PC-9 (cell line): ENCODE measurements at regions not wholly inside any gene's neighbourhood (a gene's known extent, or its start where the extent isn't known, plus 50 kb on each side); places are given as distances from the start of the nearest gene placed in this dataset.

Experiments
- EZH2 ChIP-seq: fragments of 200-600 bp; sonication (generic); IDR thresholded peaks from 2 replicates; pipeline ENCODE4 v1.8.0; 2017; ENCODE audit warnings: antibody characterized with exemption, low read depth
- TF ChIP-seq, protein P1 (sequence below): fragments of 200-600 bp; sonication (generic); conservative IDR thresholded peaks from 2 replicates; pipeline ENCODE4 v1.6.1; 2017; ENCODE audit warnings: mixed run types, antibody characterized with exemption, mild to moderate bottlenecking, moderate library complexity

DNA sequence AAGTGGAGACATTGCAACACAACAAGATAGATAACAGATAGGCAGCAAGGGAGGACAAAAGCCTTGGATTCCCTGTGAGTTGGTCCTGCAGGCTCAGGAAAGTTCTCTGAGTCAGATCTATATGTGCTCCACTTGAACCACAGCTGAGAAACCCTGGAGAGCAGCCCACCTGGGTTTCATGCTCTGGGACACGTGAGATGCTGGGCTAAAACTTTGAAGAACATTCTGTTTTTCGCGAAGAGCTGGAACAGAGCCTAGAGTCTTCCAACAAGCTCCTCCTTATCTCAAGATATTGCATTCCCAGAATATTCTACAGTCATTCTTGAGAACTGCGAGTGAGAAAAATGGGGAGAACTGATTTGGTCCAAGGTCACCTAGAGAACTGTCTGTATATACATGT, 583.0 kb upstream of the ROBO1 start:
- TF ChIP-seq, protein P1, sequence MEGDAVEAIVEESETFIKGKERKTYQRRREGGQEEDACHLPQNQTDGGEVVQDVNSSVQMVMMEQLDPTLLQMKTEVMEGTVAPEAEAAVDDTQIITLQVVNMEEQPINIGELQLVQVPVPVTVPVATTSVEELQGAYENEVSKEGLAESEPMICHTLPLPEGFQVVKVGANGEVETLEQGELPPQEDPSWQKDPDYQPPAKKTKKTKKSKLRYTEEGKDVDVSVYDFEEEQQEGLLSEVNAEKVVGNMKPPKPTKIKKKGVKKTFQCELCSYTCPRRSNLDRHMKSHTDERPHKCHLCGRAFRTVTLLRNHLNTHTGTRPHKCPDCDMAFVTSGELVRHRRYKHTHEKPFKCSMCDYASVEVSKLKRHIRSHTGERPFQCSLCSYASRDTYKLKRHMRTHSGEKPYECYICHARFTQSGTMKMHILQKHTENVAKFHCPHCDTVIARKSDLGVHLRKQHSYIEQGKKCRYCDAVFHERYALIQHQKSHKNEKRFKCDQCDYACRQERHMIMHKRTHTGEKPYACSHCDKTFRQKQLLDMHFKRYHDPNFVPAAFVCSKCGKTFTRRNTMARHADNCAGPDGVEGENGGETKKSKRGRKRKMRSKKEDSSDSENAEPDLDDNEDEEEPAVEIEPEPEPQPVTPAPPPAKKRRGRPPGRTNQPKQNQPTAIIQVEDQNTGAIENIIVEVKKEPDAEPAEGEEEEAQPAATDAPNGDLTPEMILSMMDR = no peak
- TF ChIP-seq EZH2 = no peak
